Activated T-helper 1 cell treated with Interleukin-2 at 50 U/mL for 16 hours (primary cell): ENCODE measurements at regions not wholly inside any gene's neighbourhood (a gene's known extent, or its start where the extent isn't known, plus 50 kb on each side); places are given as distances from the start of the nearest gene placed in this dataset.

Source experiments
- DNase-seq: peaks from one replicate; pipeline ENCODE4 v3.0.0-alpha.2; 2020; ENCODE audit warnings: low read depth

DNA sequence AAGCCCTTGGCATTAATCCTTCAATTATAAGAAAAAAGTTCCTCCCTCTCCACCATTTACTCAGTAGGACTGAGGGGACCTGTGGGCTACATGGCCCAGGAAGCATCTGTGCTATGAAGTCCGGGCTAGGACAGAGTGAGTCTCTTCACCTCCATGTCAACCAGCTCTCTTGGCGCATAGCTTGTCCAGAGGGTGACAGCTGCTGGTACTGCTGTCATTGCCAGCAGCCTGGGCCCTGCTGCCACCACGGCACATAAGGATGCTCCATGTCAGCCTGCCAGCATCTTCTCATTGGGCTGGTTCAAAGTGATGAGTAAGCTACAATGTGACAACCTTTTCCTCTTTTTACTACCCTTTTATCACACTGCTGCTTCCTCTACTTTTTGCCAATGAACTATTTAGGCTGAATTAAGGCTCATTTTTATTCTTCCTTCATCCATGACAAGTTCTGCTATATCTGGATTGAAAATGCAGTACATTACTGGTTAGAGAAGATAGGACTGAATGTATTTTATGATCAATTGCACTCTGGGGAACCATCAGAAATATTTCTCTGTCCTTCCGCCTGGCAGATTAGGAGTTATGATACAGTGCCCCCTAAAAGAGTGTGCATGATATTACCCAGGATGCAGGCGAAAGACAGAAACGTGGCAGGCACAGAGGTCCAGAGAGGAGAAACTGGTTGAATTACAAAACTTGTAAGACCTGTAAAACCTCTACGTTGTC lies 258.9 kb upstream of the TNP1 start:
- DNase-seq: no peak

DNA sequence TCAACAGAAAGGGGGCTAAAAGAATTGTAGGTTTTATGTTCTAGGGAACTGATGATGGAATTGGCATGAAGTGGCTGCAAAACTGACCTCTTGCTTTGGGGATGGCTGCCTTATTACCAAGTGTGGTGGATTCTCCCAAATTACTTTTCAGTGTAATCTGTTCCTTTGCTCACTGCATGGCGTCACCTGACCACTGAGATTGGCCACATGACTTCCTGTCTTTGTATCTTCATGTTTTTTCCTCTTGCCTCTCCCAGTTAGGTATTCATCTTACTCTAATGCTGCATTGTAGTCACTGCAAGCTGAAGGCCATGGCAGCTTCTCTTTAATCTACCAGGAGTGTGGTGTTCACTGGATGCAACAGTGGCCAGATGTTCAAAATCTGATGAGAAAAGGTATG lies 257.7 kb upstream of the TNP1 start:
- DNase-seq: no peak

DNA sequence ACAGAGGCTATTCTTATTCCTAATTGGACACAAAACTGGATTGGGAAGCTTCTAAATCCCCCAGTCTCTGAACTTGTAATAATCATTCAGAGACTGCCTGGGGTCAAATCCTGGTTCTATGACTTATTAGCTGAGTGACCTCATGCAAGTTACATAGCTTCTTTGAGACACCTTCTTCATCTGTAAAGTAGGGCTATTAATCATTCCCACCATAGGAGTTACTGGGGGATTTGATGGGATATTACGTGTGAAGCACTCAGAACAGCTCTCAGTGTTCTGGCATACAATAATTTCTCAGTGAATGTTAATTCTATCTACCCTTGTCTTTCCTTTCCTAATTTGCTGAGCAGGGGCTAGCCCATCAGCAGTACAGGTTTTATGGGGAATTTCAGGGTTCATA lies 256.7 kb upstream of the TNP1 start:
- DNase-seq: no peak

DNA sequence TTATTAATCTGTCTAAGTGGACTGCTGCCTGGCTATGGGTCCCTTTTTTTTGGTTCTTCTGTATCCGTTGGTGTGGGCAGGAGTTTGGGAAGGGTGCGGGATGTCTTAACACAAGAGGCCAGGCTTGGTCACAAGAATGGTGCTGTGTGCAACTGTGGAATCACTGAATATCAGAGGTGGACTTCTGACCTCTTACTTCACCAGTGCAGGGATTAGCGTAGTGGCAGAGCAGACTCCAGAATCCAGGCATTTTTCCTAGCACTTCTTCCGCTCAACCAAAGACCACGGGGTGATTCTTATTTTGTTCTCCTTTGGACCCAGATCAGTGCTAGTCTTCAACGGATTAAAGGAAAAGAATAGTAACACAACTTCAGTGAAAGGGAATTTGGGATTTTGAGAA lies 254.3 kb upstream of the TNP1 start:
- no peak for DNase-seq

DNA sequence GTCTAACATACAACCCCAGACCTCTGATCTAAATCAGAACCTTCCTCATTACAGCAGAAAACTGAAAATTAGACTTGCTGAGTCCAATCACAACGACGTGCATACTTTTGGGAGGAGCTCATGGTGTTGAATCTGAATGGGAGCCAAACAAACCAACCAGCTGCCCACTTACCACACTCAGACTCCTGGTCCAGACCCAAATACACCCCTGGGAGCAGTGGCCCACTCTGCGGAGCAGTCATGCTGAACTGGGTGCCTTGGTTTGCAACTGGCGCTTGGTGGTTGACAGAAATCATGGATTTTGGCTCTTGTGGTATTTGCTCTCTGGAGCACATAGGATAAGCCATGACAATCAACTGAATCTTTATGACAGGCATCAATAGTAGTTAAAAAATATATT lies 253.6 kb upstream of the TNP1 start:
- no peak for DNase-seq

DNA sequence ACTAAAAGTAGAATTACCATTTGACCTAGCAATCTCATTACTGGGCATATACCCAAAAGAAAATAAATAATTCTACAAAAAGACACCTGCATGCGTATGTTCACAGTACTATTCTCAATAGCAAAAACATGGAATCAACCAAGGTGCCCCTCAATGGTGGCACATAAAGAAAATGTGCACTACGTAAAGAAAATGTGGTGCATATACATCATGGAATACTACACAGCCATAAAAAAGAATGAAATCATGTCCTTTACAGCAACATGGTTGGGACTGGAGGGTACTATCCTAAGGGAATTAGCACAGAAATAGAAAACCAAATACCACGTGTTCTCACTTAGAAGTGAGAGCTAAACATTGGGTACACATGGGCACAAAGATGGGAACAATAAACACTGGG lies 250.7 kb upstream of the TNP1 start:
- DNase-seq: no peak

DNA sequence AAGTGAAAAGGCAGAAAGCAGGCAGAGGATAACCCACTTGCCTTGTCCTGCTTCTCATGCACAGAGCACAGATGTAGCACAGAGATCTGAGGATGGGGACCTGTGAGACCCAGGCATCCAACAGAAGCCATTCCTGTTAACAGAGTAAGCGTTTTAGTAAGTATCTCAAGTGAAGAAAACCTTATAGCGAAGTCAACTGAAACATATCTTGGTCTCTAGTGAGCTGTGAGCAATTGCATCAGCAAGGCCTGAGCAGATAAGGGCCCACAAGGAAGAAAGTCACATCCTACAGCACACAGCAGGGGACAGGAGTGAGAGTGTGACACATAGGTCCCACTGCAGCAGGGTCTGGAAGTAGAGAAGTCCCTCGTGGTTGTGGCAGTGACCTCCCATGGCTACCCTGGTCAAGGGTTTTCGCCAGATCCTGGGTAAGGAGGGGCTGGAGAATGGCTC lies 248.7 kb upstream of the TNP1 start:
- no peak for DNase-seq

DNA sequence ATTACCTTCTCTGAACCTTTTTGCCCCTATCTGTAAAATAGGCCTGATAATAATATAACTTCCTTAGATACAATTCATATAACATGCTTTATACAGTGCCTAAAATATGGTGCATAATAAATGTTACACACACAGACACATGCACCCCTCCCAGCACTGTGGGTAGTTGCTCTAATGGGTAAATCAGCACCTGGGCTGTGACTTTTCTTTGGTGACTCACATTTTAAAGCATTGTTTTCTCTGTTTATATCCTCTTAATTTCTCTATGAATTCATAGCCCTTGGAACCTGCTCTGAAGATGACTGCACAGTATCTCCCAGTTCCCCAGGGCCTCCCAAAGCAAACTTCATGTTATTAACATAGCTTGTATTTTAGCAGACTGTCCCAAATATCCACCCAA lies 248.2 kb upstream of the TNP1 start:
- DNase-seq: no peak

DNA sequence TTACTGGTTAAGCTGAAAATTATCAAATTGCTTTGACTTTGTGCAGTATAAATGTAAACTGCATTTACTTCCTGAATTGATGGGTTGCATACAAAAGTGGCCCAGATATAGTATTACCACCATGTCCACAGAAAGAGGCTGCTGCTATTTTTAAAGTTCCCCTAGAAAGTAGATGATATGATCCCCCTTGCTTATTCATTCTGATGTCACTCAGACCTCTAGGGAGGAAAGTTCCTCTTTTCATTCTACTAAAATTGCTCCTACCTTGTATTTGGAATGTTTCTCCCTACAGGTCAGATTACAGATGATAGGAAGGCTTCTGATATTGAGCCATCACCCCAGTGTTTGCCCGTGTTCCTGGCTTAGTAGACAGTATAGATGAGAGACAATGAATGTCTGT lies 247.6 kb upstream of the TNP1 start:
- DNase-seq: no peak

DNA sequence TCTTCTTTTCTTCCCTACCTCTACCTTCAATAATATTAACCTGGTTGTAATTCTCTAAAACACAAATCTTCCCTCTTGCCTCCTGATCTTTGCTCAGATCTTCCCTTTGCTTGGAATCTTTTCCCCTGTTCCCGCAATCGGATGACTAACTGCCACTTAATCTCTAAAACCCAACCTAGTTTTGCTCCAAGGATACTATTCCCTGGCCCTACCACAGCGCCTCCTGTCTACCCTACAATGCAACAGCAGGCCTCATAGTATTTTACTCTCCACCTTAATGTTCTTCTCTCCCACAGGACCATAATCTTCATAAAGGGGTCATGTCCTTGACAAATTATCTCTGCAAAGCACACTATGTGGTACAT lies 246.8 kb upstream of the TNP1 start:
- no peak for DNase-seq

DNA sequence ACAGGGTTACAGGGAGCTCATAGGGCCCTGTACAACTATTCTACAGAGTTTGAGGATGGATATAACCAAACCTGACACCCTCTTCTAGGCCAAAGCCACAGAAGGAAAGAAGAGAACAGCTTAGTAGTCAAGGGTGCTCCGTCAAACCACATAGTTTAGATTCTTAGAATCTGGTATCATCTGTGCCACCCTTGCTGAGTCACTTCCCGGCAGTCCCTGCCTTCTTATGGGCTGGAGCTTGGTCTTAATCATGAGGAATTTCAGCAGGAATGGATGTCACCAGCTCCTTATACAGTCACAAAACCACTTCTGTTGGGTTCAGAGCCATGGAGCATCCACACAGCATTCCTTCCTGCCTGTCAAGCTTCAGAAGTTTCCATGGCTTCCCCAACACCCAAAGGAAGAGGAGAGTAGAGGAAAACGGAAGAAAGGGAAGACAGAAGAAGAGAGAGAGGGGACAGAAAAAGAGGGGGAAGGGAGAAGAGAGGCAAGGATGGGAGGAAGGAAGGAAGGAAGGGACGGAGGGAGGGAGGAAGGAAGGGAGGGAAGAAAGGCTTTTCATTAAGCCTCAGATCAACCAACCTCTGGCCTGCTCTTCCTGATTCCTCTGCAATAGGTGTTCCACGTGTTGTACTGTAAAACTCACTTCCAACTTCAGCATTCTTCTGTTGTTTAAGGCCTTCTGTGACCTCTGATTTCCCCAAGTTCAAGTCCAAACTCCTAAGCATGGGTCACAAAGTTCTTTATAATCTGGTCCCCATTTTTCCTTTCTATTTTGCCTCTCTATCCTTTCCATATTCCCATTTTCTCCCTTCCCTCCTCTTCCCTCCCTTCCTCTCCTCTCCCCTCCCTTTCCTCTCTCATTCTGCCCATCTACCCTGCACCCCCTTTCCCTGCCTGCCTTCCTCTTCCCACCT lies 246.1 kb upstream of the TNP1 start:
- DNase-seq: no peak

DNA sequence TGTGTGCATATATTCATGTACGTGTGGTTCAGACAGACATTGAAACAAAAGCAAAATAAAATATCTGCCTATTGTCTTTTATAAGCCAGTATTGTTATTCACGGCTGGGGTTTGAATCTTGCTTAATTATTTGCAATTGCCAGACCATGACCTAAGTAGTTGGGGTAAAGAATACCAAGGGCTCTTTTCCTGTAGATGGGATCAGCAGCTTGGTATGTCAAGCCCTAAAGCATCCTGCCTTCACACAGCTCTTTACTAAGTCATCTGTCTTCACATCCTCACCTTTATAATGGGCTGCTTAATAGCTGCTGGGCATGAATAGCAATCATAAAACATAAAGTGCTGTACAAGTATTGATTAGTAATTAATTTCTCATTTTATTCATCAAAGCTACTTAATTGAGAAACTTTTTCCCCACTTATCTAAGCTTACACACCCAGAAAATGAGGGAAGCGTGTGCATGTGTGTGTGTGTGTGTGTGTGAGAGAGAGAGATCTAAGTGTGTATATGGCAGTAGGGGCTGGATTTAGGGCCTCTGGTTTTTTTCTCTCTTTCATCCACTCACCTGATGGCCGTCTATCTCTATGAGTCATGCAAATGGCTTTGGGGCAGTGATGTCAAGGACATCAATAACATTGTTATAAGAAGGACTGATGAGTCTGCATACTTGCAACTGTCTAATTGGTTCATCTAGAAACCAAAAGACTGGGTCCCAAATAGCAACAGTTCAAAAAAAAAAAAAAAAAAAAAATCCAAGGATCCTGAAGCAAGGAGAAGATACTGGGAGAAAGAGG lies 244.1 kb upstream of the TNP1 start:
- DNase-seq: no peak

DNA sequence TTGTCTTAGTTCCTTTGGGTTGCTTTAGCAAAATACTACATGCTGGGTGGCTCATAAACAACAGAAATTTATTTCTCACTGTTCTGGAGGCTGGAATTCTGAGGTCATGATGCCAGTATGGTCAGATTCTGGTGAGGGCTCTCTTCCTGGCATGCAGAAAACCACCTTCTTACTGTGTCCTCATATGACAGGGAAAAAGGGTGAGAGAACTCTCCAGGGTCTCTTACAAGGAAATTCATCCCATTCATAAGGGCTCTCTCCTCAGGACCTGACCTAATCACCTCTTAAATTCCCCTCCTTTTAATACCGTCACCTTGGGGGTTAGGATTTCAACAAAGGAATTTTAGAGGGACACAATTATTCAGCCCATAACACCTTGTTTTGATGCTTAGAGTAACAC lies 243.1 kb upstream of the TNP1 start:
- no peak for DNase-seq

DNA sequence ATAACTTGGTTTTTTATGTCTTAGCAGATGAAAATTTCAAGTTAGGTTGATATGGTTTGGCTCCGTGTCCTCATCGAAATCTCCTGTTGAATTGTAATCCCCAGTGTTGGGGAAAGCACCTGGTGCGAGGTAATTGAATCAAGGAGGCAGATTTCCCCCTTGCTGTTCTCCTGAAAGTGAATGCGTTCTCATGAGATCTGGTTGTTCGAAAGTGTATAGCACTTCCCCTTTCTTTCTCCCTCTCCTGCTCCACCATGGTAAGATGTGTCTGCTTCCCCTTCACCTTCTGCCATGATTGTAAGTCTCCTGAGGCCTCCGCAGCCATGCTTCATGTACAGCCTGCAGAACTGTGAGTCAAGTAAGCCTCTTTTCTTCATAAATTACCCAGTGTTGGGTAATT lies 242.1 kb upstream of the TNP1 start:
- DNase-seq: no peak

DNA sequence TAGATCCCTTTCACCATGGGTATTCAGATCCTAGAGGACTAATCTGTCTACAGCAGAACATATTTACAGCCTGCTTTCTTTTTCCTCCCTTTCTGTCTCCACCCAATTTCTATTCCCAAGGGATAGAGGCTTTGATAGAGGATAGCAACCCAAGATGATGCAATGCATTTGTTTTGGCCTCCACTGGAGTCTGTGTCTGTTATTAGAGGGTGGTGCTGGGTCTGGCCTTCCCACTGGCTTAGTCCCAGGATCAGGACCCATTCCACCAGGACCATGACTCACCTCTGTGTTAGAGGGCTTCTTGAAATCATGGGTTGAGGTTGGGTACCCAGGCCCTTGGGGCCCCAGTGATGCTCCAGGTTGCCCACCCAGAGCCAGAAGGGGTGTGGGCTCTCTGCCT lies 239.7 kb upstream of the TNP1 start:
- DNase-seq: no peak

DNA sequence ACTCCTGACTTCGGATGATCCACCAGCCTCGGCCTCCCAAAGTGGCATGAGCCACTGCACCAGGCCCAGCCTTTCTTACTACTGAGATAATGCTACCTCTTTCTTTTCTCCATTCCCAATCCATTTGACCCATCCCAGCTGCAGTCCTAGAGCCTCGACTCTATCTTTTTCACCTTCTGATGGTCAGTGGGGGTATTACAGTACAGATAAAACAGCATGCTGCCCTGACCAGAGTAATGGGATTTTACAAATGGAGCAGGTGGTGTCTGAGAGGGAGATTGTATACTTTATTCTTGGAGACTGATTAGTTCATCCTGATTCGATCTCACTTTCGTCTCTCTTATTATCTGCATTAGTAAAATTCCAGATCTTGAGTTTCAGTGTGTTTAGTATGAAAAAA lies 238.6 kb upstream of the TNP1 start:
- DNase-seq: no peak

DNA sequence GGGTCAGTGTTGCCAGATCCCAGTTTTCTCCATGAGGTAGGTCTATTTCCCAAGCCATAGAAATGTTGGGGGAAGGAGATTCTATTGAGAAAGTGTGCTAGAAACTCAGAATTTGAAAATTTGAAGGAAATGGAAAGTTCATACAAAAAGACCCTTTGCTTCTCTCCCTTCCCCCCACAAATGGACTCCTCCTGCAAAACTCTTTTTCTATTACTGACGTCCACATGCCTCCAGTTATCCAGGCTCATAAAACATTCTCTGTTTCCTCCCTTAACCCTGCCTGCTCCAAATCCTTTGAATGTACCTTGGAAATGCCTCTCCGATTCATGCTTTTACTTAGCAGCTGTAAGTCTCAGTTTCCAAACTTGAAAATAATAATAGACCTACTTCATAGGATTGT lies 237.5 kb upstream of the TNP1 start:
- no peak for DNase-seq

DNA sequence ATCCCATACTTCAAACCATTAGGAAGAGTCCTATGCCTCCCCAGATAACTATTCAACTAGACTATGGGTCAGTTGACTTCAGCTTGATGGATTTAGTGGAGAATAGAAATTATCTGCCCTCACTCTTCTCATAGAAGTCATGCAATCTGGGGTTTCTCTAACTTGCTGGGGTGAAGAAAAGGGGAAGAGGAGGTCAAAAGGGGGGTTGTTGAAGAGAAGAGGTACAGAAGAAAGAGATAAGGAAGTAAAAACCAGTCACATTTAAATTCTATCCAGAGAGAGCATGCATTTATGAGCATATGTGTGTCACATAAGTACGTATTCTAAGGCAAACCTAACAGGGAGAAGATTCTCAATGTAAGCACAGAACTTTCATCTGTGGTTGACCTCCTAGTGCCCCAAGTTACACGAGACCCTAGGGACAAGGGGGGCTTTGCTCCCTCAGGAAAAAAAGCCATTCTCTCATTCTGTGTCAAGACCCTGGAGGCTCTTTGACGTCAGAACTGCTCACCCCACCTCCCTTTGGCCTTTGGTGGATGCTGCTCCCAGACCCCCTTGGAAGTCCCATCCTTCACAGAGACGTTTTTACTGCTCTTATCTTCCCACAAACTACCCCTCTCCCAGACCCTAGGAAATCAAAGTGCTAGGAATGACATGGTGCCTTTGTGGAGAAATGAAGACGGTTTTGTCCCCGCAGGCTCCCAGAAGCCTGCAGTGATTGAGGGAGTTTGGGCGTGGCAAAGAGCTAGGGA lies 236.8 kb upstream of the TNP1 start:
- DNase-seq: no peak

DNA sequence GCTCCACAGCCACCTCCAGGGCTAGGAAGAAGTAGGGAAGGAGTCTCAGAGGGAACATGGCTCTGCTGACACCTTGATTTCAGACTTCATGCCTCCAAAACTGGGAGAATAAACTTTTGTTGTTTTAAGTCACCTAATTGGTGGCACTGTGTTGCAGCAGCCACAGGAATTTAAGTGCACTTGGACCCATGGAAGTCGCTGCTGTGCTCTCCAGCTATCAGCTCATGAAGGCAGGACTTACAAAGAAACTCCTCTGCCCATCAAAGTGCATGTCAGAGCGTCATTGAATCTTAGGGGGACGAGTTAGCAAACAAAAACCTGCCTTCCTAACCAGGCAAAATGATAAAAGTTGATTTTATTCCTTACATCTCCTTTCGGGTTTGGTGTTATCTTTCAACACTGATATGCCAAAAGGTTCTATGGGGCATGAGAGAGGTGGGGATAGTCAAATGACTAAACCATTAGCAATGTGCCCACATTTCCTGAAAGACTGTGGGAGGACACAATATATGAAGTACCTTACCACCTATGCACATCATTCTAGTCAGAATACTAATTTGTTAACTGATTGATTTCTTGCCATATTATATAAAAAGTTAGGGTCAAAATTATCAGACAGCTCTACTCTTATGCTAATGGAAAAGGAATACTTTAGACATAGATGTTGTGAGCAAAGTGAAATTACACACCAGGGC lies 235.8 kb upstream of the TNP1 start:
- DNase-seq: no peak

DNA sequence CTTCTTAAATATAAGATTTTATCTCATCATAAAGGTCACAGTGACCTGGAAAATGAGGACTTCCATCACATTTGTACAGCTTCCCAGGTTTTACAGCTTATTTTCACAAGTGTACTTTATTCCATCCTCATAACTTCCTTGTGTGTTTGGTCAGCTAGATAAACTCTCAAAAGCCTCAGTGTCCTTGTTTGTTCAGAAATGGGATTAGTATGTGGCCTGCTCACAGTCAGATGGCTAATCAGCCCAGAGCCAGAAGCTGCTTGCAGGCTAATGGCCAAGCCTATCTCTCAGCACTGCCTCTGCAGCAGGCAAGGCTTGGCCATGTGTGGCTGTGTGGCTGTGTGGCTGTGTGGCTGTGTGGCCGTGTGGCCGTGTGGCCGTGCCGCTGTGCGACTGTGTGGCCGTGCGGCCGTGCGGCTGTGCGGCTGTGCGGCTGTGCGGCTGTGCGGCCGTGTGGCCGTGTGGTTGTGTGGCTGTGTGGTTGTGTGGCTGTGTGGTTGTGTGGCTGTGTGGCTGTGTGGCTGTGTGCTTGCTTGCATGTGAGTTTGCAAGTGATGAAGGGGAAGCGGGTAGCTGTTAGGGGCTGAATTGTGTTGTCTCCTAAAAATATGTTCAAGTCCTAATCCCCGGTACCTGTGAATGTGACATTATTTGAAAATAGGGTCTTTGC lies 233.0 kb upstream of the TNP1 start:
- no peak for DNase-seq

DNA sequence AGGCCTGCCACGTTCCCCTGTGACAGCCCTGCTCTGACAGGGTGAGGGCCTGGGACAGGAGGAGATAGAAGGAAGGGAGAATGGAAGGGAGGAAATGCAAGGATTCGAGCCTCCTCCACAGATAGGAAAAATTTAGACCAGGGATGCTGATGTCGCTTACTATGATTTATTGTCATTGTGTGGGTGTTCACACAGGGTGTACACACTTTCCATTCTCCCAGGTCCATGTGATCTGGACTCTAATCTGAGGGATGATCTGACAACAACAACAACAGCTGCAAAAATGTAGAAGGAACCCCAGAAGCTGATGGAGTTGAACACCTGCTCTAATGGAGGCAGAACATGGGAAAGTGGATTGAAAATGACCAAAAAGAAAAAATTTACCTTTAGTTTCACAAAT lies 231.7 kb upstream of the TNP1 start:
- no peak for DNase-seq
